ENCODE measurements at regions not wholly inside any gene's neighbourhood (a gene's known extent, or its start where the extent isn't known, plus 50 kb on each side); places are given as distances from the start of the nearest gene placed in this dataset.

- DNase-seq, result no peak
These were observed 108.8 kb downstream of the ADAMTS1 start for GRCh38 chr21:26736449-26736848.

DNA sequence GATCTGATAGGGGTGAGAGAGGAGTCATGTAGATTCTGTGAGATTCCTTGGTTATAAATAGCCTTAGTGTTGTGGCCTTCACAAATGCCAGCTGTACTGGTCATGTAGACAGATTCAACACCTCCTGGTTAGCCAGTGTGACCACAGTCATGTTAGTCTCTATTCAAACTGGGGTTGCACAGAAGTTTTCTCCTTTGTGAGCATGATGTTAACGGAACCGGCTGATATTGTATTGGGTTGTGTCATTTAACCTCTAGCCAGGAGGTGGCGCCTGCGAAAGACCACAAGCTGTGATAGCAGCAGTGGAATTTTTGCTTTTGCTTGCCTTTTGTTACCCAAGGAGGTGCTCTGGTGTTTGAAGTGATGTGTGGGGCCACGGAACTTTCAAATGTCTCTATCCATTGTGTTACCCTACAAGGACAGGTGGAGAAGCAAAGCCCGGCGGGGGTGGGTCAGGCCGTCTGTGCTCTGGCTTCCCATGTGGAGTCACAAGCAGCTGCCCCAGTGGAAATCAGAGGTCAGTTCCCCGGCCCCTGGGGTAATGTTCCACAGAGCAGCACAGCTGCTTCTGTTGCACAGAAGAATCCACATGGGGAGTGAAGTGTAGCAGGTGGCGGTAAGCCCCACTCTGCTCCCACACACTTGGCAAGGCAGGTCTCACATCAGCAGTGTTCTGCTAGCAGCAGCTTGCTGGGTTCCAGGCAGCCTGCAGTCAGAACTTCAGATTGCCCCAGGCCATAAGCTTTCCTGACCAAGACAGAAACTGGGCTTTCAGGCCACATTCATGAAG lies 112.6 kb downstream of the ADAMTS1 start:
- DNase-seq, result no peak

GRCh38 chr21:26719750-26720149 lies 125.5 kb downstream of the ADAMTS1 start:
- DNase-seq, result no peak

GRCh38 chr21:26717146-26717739 lies 128.0 kb downstream of the ADAMTS1 start:
- DNase-seq, result no peak

- peak in 1 of 2 donors; percentile 6 for DNase-seq
These were observed 129.2 kb downstream of the ADAMTS1 start for GRCh38 chr21:26715878-26716506.

DNA sequence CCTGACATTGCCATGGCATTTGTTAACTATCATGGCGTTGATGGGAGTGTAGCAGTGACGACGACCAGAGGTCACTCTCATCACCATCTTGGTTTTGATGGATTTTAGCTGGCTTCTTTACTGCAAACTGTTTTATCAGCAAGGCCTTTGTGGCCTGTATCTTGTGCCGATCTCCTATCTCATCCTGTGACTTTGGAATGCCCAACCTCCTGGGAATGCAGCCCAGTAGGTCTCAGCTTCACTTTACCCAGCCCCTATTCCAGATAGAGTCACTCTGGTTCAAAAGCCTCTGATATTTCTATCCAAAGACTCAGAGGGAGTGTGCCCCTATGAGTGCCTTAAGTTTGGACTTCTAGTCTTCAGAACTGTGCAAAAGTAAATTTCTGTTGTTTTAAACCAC lies 130.1 kb downstream of the ADAMTS1 start:
- DNase-seq, result no peak

DNA sequence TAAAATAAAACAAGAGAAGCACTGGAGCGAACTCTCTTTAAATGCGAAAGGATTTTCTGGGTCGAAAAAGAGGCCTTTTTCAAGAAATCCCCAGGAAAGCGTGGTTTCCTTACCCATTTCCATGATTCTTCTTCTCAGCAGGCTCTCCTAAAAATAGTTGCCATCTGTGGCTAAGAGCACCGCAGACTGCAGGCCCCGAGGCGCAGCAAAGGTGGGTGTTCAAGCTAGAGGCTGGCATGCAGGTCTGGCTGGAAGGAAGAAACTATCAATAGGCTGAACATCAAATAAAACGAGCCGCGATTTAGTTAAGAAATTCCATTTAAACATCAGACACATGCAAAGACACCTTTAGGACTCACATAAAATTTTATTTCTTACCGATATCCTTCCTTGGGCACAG lies 135.1 kb downstream of the ADAMTS1 start:
- DNase-seq, result no peak

DNA sequence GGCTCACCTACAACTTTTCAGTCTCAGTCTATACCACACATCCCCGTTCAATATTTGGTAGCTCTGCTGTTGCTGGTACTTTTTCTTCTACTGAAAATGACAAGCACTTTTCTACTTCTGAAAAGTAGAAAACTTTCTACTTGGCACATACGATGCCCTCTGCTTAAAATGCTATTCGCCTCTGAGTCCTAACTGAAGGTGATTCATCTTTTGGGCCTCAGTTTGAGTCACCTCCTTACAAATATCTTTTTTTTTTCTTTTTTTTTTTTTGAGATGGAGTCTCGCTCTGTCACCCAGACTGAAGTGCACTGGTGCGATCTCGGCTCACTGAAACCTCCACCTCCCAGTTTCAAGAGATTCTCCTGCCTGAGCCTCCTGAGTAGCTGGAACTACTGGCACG lies 136.0 kb upstream of the CYYR1 start:
- DNase-seq, result no peak

GRCh38 chr21:26708223-26708800 lies 135.2 kb upstream of the CYYR1 start:
- no peak for DNase-seq

DNA sequence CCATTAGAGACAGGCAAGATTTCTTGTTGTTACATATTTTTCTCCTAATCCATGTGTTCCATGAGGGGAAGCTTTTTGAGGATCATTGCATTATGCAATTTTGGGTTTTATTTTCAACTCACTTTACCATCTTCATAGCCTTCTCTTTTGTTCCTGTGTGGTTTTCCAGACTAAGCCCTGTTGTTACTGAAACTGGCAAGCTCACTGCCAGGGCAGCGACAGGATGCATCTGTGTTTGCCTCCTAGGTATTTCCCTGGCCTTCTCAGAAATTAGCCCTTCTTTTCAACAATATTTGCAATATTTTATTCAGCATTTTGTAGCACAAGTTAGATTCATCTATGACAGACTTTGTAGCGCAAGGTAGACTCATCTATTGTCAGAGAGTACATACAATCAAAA lies 134.2 kb upstream of the CYYR1 start:
- no peak for DNase-seq

GRCh38 chr21:26698416-26698815 lies 125.3 kb upstream of the CYYR1 start:
- DNase-seq, result no peak

- no peak for DNase-seq
These were observed 118.3 kb upstream of the CYYR1 start for GRCh38 chr21:26691416-26691815.

- DNase-seq, result no peak
These were observed 113.6 kb upstream of the CYYR1 start for GRCh38 chr21:26686705-26687104.

- peak; percentile 2 to 8 for DNase-seq
These were observed 113.2 kb upstream of the CYYR1 start for GRCh38 chr21:26686278-26686677.

- DNase-seq, result no peak
These were observed 111.8 kb upstream of the CYYR1 start for GRCh38 chr21:26684889-26685288.

DNA sequence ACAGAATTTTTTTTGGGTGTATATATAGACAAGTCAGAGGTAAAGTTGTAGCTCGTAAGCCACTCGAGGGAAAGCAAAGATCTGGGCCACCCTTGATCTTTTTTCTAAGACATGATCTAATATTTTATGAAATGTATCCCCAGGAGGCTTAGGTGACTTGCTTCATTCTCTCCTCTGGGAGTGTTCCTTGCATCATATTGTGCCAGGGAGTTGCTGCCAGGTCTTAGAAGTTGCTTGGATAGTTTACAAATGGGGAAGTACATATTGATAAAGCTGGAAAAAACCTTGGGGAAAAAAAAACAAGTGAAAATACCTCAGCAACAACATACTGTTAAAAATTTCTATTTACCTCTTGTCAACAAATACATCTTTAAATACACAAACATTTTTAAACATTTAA lies 110.9 kb upstream of the CYYR1 start:
- DNase-seq, result no peak

DNA sequence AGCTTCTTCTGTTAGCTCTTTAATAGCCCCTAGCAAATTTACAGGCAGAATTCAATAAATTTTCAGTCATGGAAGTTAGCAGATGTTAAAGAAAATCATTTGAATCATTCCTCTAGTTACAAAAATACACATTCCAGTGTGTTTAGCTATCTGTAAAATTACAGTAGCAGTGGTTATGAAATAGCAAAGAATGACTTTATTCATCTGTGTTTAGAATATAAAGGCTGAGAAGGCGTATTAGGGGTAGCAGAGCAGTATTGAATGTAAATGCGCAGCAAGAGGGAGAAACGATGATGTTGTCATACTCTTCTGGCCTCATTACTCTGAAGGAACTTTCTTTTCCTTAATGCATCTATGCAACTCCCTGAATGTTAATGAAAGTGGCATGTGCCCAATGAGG lies 106.2 kb upstream of the CYYR1 start:
- no peak for DNase-seq

- DNase-seq, result no peak
These were observed 101.2 kb upstream of the CYYR1 start for GRCh38 chr21:26674323-26674722.

- no peak for DNase-seq
These were observed 96.2 kb upstream of the CYYR1 start for GRCh38 chr21:26669215-26669764.

DNA sequence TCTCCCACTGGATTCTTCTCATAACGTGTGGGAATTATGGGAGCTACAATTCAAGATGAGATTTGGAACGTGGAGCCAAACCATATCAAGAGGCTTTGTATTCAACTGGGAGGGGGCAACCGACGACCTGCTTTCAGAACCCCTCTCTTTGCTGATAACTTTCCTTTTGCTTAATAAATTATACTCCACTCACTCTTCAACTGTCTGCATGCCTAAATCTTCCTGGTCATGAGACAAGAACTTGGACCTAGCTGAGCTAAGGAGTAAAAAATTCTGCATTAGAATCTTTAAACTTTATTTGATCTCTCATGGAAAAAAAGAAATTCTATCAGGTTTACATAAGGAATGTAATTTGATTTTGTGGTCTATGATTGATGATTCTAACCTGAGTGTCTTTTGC lies 86.7 kb upstream of the CYYR1 start:
- no peak for DNase-seq

- DNase-seq, result no peak
These were observed 86.1 kb upstream of the CYYR1 start for GRCh38 chr21:26659182-26659581.

DNA sequence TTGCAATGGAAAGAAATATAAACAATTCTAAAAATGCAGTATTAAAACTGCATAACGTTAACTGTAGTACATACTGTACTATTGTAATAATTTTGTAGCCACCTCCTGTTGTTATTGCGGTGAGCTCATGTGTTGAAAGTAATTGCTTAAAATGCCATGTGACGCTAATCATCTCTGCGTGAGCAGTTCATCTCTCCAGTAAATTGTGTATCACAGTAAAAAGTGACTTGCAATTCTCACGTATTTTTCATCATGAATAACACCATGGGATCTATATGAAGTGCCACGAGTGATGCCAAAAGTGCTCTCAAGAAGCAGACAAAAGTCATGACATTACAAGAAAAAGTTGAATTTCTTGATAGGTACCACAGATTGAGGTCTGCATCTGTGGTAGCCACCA lies 82.4 kb upstream of the CYYR1 start:
- no peak for DNase-seq

- DNase-seq, result no peak
These were observed 80.3 kb upstream of the CYYR1 start for GRCh38 chr21:26653430-26653829.

DNA sequence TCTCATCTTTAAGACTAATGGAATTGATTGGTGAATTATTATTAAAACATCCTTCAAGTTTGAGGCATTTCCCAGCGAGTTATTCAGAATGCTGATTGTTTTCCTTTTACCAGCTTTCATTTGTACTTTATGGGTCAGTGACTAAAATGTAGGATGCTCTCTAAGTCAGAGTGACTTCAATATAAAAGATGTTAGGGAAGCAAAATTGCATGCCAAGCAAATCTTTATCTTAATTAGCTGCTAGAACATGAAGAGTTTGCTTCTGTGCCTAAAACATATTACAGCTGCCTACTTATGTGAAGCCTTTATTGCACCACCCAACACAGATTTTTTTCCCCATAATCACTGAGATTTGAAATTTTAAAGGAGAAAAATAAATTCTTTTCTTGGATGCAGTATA lies 79.8 kb upstream of the CYYR1 start:
- no peak for DNase-seq

Data from activated CD4-positive, alpha-beta T cell treated with anti-CD3 and anti-CD28 coated beads for 4 hours (primary cell).